ENCODE measurements at regions not wholly inside any gene's neighbourhood (a gene's known extent, or its start where the extent isn't known, plus 50 kb on each side); places are given as distances from the start of the nearest gene placed in this dataset.

- Histone ChIP-seq H3K9ac (ENCODE audit: low read depth, low read length) (no peak overlapping the region), H3K9me3 (ENCODE audit: insufficient read depth, low read depth, low read length) (no peaks in the 10 kb centered on the region), H3K27me3 (ENCODE audit: insufficient read depth, low read length) (no peaks in the 10 kb centered on the region), H3K4me1 (ENCODE audit: insufficient read depth, low read length) (no peaks in the 10 kb centered on the region), H3K27ac (ENCODE audit: low read depth, low read length) (no peak overlapping the region), H3K36me3 (ENCODE audit: insufficient read depth, low read length) (no peaks in the 10 kb centered on the region), H3K4me3 (ENCODE audit: low read length) (no peak overlapping the region)
- 94% methylated on average over 2 of the region's 2 CpGs for WGBS
Observed at GRCh38 chr10:118175148-118175547, 128.4 kb upstream of the RAB11FIP2 start.

GRCh38 chr10:118173296-118173695 is 126.6 kb upstream of the RAB11FIP2 start:
- no peaks in the 10 kb centered on the region for H3K9me3 ChIP-seq (ENCODE audit: insufficient read depth, low read depth, low read length)
- H3K27ac ChIP-seq (ENCODE audit: low read depth, low read length): no peak overlapping the region
- no peak overlapping the region for H3K4me3 ChIP-seq (ENCODE audit: low read length)
- 79% methylated on average over 2 of the region's 2 CpGs for WGBS
- no peak overlapping the region for H3K9ac ChIP-seq (ENCODE audit: low read depth, low read length)
- no peaks in the 10 kb centered on the region for H3K4me1 ChIP-seq (ENCODE audit: insufficient read depth, low read length)
- no peaks in the 10 kb centered on the region for H3K27me3 ChIP-seq (ENCODE audit: insufficient read depth, low read length)
- H3K36me3 ChIP-seq (ENCODE audit: insufficient read depth, low read length): no peaks in the 10 kb centered on the region

- Histone ChIP-seq H3K9ac (ENCODE audit: low read depth, low read length) (no peak overlapping the region), H3K4me1 (ENCODE audit: insufficient read depth, low read length) (no peaks in the 10 kb centered on the region), H3K27ac (ENCODE audit: low read depth, low read length) (no peak overlapping the region), H3K36me3 (ENCODE audit: insufficient read depth, low read length) (no peaks in the 10 kb centered on the region), H3K9me3 (ENCODE audit: insufficient read depth, low read depth, low read length) (no peaks in the 10 kb centered on the region), H3K27me3 (ENCODE audit: insufficient read depth, low read length) (no peaks in the 10 kb centered on the region), H3K4me3 (ENCODE audit: low read length) (no peak overlapping the region)
- no CpG with 5 or more reads among the region's 1 CpG for WGBS
Observed at GRCh38 chr10:118171861-118172260, 125.1 kb upstream of the RAB11FIP2 start.

GRCh38 chr10:118167056-118167700 is 120.4 kb upstream of the RAB11FIP2 start:
- H3K27ac ChIP-seq (ENCODE audit: low read depth, low read length): no peak overlapping the region
- WGBS: 92% methylated on average over 4 of the region's 4 CpGs

GRCh38 chr10:118163217-118163616 is 116.5 kb upstream of the RAB11FIP2 start:
- no peak overlapping the region for H3K27ac ChIP-seq (ENCODE audit: low read depth, low read length)
- H3K27me3 ChIP-seq (ENCODE audit: insufficient read depth, low read length): no peaks in the 10 kb centered on the region
- H3K4me3 ChIP-seq (ENCODE audit: low read length): no peak overlapping the region
- no peaks in the 10 kb centered on the region for H3K36me3 ChIP-seq (ENCODE audit: insufficient read depth, low read length)
- no peaks in the 10 kb centered on the region for H3K9me3 ChIP-seq (ENCODE audit: insufficient read depth, low read depth, low read length)
- no peaks in the 10 kb centered on the region for H3K4me1 ChIP-seq (ENCODE audit: insufficient read depth, low read length)
- 95% methylated on average over 6 of the region's 6 CpGs for WGBS
- no peak overlapping the region for H3K9ac ChIP-seq (ENCODE audit: low read depth, low read length)

More at GRCh38 chr10:118167056-118167700, 120.4 kb upstream of the RAB11FIP2 start:
- Histone ChIP-seq H3K4me3 (ENCODE audit: low read length) (no peak overlapping the region), H3K9ac (ENCODE audit: low read depth, low read length) (no peak overlapping the region), H3K4me1 (ENCODE audit: insufficient read depth, low read length) (no peaks in the 10 kb centered on the region), H3K27me3 (ENCODE audit: insufficient read depth, low read length) (no peaks in the 10 kb centered on the region), H3K36me3 (ENCODE audit: insufficient read depth, low read length) (no peaks in the 10 kb centered on the region), H3K9me3 (ENCODE audit: insufficient read depth, low read depth, low read length) (no peaks in the 10 kb centered on the region)

GRCh38 chr10:118161461-118162246 is 114.9 kb upstream of the RAB11FIP2 start:
- H3K36me3 ChIP-seq (ENCODE audit: insufficient read depth, low read length): no peaks in the 10 kb centered on the region
- no peak overlapping the region for H3K4me3 ChIP-seq (ENCODE audit: low read length)
- 95% methylated on average over 5 of the region's 6 CpGs for WGBS
- H3K9me3 ChIP-seq (ENCODE audit: insufficient read depth, low read depth, low read length): no peaks in the 10 kb centered on the region
- H3K9ac ChIP-seq (ENCODE audit: low read depth, low read length): no peak overlapping the region
- H3K4me1 ChIP-seq (ENCODE audit: insufficient read depth, low read length): no peaks in the 10 kb centered on the region
- H3K27me3 ChIP-seq (ENCODE audit: insufficient read depth, low read length): no peaks in the 10 kb centered on the region
- H3K27ac ChIP-seq (ENCODE audit: low read depth, low read length): no peak overlapping the region

GRCh38 chr10:118153287-118153686 is 106.5 kb upstream of the RAB11FIP2 start:
- Histone ChIP-seq H3K4me3 (ENCODE audit: low read length) (no peak overlapping the region), H3K36me3 (ENCODE audit: insufficient read depth, low read length) (no peaks in the 10 kb centered on the region), H3K9ac (ENCODE audit: low read depth, low read length) (no peak overlapping the region), H3K9me3 (ENCODE audit: insufficient read depth, low read depth, low read length) (no peaks in the 10 kb centered on the region), H3K27me3 (ENCODE audit: insufficient read depth, low read length) (no peaks in the 10 kb centered on the region), H3K4me1 (ENCODE audit: insufficient read depth, low read length) (no peaks in the 10 kb centered on the region), H3K27ac (ENCODE audit: low read depth, low read length) (no peak overlapping the region)

- Histone ChIP-seq H3K9ac (ENCODE audit: low read depth, low read length) (no peak overlapping the region), H3K4me1 (ENCODE audit: insufficient read depth, low read length) (no peaks in the 10 kb centered on the region), H3K36me3 (ENCODE audit: insufficient read depth, low read length) (no peaks in the 10 kb centered on the region), H3K27ac (ENCODE audit: low read depth, low read length) (no peak overlapping the region), H3K4me3 (ENCODE audit: low read length) (no peak overlapping the region), H3K9me3 (ENCODE audit: insufficient read depth, low read depth, low read length) (no peaks in the 10 kb centered on the region), H3K27me3 (ENCODE audit: insufficient read depth, low read length) (no peaks in the 10 kb centered on the region)
- 89% methylated on average over 2 of the region's 2 CpGs for WGBS
Observed at GRCh38 chr10:118151461-118151860, 104.7 kb upstream of the RAB11FIP2 start.

GRCh38 chr10:118148247-118148646 is 101.5 kb upstream of the RAB11FIP2 start:
- no peak overlapping the region for H3K9ac ChIP-seq (ENCODE audit: low read depth, low read length)
- no peak overlapping the region for H3K27ac ChIP-seq (ENCODE audit: low read depth, low read length)
- H3K27me3 ChIP-seq (ENCODE audit: insufficient read depth, low read length): no peaks in the 10 kb centered on the region
- no peaks in the 10 kb centered on the region for H3K4me1 ChIP-seq (ENCODE audit: insufficient read depth, low read length)
- H3K4me3 ChIP-seq (ENCODE audit: low read length): no peak overlapping the region
- H3K36me3 ChIP-seq (ENCODE audit: insufficient read depth, low read length): no peaks in the 10 kb centered on the region
- no peaks in the 10 kb centered on the region for H3K9me3 ChIP-seq (ENCODE audit: insufficient read depth, low read depth, low read length)

- no peaks in the 10 kb centered on the region for H3K27me3 ChIP-seq (ENCODE audit: insufficient read depth, low read length)
- H3K9ac ChIP-seq (ENCODE audit: low read depth, low read length): no peak overlapping the region
- no peaks in the 10 kb centered on the region for H3K9me3 ChIP-seq (ENCODE audit: insufficient read depth, low read depth, low read length)
- no peaks in the 10 kb centered on the region for H3K4me1 ChIP-seq (ENCODE audit: insufficient read depth, low read length)
- H3K4me3 ChIP-seq (ENCODE audit: low read length): no peak overlapping the region
- 93% methylated on average over 4 of the region's 4 CpGs for WGBS
- H3K27ac ChIP-seq (ENCODE audit: low read depth, low read length): no peak overlapping the region
- no peaks in the 10 kb centered on the region for H3K36me3 ChIP-seq (ENCODE audit: insufficient read depth, low read length)
Observed at GRCh38 chr10:118145256-118145655, 98.5 kb upstream of the RAB11FIP2 start.

GRCh38 chr10:118141471-118141870 is 94.7 kb upstream of the RAB11FIP2 start:
- Histone ChIP-seq H3K9ac (ENCODE audit: low read depth, low read length) (no peak overlapping the region), H3K27me3 (ENCODE audit: insufficient read depth, low read length) (no peaks in the 10 kb centered on the region), H3K4me3 (ENCODE audit: low read length) (no peak overlapping the region), H3K27ac (ENCODE audit: low read depth, low read length) (no peak overlapping the region), H3K36me3 (ENCODE audit: insufficient read depth, low read length) (no peaks in the 10 kb centered on the region), H3K4me1 (ENCODE audit: insufficient read depth, low read length) (no peaks in the 10 kb centered on the region), H3K9me3 (ENCODE audit: insufficient read depth, low read depth, low read length) (no peaks in the 10 kb centered on the region)
- 97% methylated on average over 6 of the region's 6 CpGs for WGBS
